ENCODE measurements at regions not wholly inside any gene's neighbourhood (a gene's known extent, or its start where the extent isn't known, plus 50 kb on each side); places are given as distances from the start of the nearest gene placed in this dataset.
"Not testable (repeated sequence)": the region's sequence is repeated elsewhere in the genome, so short reads cannot be mapped to it uniquely, and the experiment has no call there.

GRCh38 chr3:80993241-80993945 lies 768.1 kb downstream of the GBE1 start:
- no peak for DNase-seq (ENCODE audit: low read depth in 2 of 2)

GRCh38 chr3:80983753-80984152 lies 777.7 kb downstream of the GBE1 start:
- no peak for DNase-seq (ENCODE audit: low read depth in 2 of 2)

DNA sequence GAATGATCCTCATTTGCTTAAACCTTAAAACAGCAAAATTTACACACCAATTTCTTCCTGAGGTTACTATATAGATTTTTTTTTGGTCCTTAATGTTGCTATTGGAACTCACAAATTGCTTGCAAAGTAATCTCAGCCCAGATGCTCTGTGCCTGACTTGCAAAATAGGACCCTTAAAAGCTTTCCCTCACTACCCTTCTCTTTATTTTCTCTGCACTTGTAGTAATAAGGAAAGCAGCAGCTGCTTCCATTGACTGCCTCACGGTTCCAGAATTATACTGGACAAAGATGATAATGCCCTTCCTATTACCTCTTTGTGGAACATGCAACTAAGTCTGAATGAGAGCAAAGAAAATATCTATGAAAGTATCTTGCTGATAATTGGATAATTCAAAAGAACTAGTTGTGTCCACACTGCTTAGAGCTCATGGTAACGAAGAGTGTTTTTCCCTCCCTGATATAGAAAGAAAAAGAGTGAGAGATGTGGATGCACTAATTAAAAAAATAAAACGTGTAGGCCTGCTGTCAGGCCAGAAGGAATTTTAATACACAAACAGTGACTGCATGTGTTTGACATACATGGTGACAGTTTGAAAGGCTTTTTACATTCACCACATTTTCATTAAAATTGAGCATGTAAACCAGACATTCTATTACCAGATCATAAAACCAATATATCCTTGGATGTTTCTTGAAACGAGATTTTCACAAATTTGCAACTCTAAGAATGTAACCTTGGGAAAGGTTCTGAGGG lies 783.1 kb downstream of the GBE1 start:
- no peak for DNase-seq (ENCODE audit: low read depth in 2 of 2)

- DNase-seq (ENCODE audit: low read depth in 2 of 2), result no peak
Measured at GRCh38 chr3:80970292-80970691, 791.2 kb downstream of the GBE1 start.

DNA sequence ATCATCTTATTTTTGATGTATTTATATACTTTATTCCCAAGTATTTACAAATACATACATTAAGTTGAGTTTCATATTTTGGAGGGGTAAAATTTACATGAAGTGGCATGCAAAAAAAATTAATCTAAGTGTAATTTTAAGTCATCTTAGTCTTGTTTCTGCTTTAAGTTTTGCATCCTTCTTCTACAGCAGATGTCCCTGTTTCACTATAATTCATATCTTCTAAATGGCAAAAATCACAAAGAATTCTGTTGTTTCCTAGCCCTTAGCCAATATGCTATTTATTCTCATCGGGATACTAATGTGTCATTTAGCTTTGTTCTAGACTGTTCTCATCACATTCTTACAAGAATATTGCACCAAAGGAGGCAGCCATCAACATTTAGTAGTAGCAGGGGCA lies 831.9 kb downstream of the GBE1 start:
- DNase-seq (ENCODE audit: low read depth in 2 of 2), result no peak

DNA sequence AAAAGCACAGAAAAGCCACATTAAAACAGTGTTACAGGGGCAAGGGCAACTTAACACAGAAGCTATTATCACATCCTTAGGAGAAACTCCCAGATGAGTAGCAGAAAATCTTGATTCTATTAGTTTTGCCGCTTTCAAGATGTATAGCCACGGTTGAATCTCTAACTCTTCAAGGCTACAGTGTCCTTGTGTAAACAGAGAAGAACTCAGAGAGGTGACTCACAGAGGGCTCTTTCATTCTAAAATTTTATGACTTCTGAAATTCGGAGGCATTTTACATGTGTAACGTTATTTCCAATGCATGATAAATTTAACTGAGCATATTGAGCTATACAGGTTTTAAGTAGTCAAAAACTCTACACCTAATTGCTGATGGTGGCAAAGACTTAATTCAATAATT lies 846.6 kb downstream of the GBE1 start:
- DNase-seq (ENCODE audit: low read depth in 2 of 2), result no peak

- DNase-seq (ENCODE audit: low read depth in 2 of 2), result no peak
Measured at GRCh38 chr3:80898211-80898610, 863.2 kb downstream of the GBE1 start.

DNA sequence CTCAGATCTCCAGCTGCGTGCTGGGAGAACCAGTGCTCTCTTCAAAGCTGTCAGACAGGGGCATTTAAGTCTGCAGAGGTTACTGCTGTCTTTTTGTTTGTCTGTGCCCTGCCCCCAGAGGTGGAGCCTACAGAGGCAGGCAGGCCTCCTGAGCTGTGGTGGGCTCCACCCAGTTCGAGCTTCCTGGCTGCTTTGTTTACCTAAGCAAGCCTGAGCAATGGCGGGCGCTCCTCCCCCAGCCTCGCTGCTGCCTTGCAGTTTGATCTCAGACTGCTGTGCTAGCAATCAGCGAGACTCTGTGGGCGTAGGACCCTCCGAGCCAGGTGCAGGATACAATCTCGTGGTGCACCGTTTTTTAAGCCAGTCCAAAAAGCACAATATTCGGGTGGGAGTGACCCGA lies 864.4 kb downstream of the GBE1 start:
- DNase-seq (ENCODE audit: low read depth in 2 of 2), result not testable (repeated sequence)

DNA sequence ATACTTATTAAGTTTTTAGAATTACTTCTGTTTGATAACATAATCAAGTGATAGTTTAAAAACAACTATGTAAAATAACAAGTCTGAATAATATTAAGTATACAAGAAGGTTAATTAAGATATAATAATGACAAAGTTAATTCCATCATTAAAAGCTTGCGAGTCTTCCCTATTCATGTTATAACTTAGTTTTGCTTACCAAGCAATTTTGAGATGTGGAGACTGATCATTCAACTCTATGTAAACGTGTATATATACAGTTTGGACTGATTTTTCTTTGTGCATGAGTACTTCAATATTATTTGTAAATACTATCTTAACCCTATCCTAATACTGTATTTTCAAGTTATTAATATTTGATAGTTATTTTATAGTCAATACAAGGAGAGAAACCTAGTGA lies 870.9 kb downstream of the GBE1 start:
- no peak for DNase-seq (ENCODE audit: low read depth in 2 of 2)

DNA sequence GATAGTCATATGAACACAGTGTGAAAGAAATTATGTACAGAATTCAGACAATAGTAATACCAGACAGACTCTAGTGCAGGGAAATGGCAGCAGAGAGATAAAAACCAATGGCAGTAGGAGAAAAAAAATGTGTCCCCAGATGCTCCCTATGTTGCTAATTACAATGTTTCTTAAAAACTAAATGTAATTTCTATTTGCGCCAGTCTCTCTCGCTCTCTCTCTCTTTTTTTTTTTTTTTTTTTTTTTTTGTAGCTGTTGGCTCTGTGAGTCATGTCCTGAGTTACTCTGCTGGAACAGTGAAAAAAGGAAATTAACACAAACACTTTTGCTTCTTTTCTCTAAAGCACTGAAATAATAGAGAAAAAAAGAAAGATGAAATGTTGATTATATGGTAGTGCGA lies 871.9 kb downstream of the GBE1 start:
- peak; percentile 0 to 39 for DNase-seq (ENCODE audit: low read depth in 2 of 2)

- DNase-seq (ENCODE audit: low read depth in 2 of 2), result no peak
Measured at GRCh38 chr3:80870476-80871041, 890.9 kb downstream of the GBE1 start.

- DNase-seq (ENCODE audit: low read depth in 2 of 2), result no peak
Measured at GRCh38 chr3:80855482-80855881, 906.0 kb downstream of the GBE1 start.

DNA sequence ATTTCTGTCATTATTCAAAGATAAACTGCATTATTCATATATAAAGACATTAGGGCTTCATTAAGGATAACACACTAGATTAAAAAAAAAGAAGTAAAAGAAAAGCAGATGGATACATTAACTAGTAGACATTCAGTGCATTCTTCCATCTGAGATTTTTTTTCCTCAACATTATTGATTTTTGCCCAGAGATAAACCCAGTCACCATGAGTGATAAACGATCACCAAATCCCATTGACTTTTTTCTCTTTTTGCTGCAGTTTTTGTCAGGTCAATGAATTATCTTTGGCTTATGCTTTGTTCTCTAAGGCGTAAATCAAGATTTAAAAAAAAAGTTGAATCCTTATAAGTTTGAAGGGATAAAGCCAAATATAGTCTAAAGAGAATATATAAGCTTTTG lies 925.0 kb downstream of the GBE1 start:
- DNase-seq (ENCODE audit: low read depth in 2 of 2), result no peak

DNA sequence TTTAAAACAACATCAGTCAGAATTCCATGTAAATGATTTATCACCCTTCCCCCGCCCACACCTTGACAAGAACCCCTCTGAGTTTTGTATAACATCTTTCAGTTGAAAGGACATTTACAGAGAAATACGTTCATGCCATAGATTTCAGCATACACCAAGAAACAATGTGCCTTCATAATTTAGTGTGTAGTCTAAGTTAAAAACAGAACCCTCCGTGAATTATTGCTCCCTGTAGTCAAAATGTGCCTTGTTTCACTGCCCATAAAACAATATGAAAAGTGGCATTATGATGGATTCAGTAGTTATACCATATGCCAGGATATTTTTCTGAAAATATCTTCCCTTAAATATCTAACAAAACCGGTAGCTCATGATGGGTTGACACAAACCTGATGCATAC lies 953.9 kb downstream of the GBE1 start:
- no peak for DNase-seq (ENCODE audit: low read depth in 2 of 2)

- no peak for DNase-seq (ENCODE audit: low read depth in 2 of 2)
Measured at GRCh38 chr3:80806673-80807072, 954.8 kb downstream of the GBE1 start.

DNA sequence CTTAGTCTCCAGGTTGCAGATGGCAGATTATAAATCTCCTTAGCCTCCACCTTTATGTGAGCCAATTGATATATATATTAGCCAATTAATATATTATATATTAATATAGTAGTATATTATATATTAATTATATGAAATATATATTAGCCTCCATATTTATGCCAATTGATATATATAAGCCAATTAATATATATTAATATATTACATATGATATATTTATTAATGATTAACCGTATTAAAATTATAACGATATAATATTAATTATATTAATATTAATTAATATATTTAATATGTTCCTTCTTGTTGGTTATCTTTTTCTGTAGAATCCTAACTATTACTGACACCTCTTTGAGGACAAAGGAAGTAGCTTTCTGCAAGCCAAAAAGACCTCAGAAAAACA lies 972.5 kb downstream of the GBE1 start:
- no peak for DNase-seq (ENCODE audit: low read depth in 2 of 2)

DNA sequence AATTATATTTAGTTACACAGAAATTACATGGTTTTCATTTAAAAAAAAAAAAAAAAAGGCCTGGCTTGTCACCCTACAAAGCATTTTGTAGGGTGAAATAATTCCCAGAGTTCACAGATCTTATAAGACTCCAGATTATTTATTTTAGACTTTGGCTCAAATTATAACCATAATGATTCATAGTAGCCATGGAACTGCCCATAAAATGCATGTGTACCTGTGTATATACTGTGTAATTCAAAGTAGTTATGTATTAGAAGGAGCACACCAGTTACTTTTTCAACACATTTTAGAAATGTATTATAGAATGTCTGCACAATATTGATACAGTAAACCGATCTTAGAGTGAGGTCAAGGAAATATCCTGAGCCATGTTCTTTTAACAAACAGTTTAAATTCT lies 975.6 kb downstream of the GBE1 start:
- DNase-seq (ENCODE audit: low read depth in 2 of 2), result no peak

- peak in 1 of 2 donors; percentile 24 for DNase-seq (ENCODE audit: low read depth in 2 of 2)
Measured at GRCh38 chr3:80785475-80785874, 976.0 kb downstream of the GBE1 start.

- DNase-seq (ENCODE audit: low read depth in 2 of 2), result no peak
Measured at GRCh38 chr3:80771085-80771484, 990.4 kb downstream of the GBE1 start.

DNA sequence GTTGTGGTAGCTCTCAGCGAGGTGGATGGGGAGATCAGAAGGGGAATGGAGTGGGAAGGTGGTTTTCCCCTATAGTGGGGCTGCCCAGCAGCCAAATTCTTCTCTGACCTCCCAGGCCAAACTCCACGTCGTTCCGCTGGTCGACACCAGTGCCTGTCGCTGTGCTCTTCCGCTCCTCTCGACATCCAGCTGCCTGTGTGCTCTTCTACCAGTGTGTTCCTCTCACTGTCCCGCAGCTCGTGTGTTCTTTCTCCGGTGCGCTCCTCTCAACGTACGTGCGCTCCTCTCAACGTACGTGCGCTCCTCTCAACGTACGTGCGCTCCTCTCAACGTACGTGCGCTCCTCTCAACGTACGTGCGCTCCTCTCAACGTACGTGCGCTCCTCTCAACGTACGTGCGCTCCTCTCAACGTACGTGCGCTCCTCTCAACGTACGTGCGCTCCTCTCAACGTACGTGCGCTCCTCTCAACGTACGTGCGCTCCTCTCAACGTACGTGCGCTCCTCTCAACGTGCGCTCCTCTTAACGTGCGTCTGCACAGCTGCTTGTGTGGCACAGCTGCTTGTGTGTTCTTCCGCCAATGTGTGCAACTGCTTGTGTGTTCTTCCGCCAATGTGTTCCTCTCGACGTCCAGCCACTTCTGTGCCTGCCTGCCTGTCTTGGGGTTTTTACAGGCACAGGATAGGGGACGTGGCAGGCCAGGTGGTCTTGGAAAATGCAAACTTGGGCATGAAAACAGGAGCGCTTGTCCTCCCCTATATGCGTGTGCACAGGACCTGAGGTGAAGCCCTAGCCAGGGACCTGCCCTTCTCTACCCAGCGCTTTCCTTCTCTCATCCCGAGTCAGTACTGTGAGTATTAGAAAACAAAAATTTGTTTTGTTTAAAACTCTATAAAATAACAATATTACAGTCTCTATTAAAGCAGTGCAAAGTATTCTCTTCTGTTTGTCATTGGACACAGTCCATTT lies 991.1 kb downstream of the GBE1 start:
- no peak for DNase-seq (ENCODE audit: low read depth in 2 of 2)

- DNase-seq (ENCODE audit: low read depth in 2 of 2), result no peak
Measured at GRCh38 chr3:80769683-80770082, 991.8 kb downstream of the GBE1 start.

GRCh38 chr3:80767604-80768003 lies 993.8 kb downstream of the GBE1 start:
- peak in 1 of 2 donors; percentile 41 for DNase-seq (ENCODE audit: low read depth in 2 of 2)
